HepG2 (cell line): ENCODE measurements at regions not wholly inside any gene's neighbourhood (a gene's known extent, or its start where the extent isn't known, plus 50 kb on each side); places are given as distances from the start of the nearest gene placed in this dataset.

Experiments used
- ATAC-seq: fragments of 200-7000 bp; cut with Tn5 transposase; 3 replicates; pipeline ENCODE4 v1.9.1; 2020; ENCODE audit warnings: mild to moderate bottlenecking, moderate library complexity
- BruUV-seq: library from RNA; stranded (reverse); fragments of 400-500 nt; replicated peaks from 2 replicates; lab custom pipeline; 2021; lab: Mats Ljungman, UMichigan
- CTCF ChIA-PET: fragments of 300-600 bp; formaldehyde crosslinking; extraction: SDS; loops from one replicate; lab custom pipeline; 2021; ENCODE audit warnings: low total read pairs, inconsistent platforms, low intra/inter-chr PET ratio; lab: Yijun Ruan, JAX
- POLR2A ChIA-PET: fragments of 350-600 bp; sonication (Branson Sonifier 250); formaldehyde crosslinking; loops from one replicate; lab custom pipeline; 2020; ENCODE audit warnings: antibody characterized with exemption, inconsistent platforms; lab: Yijun Ruan, JAX
- DNase-seq: peaks from one replicate; pipeline ENCODE4 v3.0.0-alpha.2; 2015; ENCODE audit warnings: low spot score
- FAIRE-seq: peaks from 3 replicates; lab custom pipeline; 2011; peaks lifted over from hg19 to GRCh38; lab: Jason Lieb, UNC
- H2AFZ ChIP-seq: one replicate; pipeline ENCODE4 v1.6.1; 2011; ENCODE audit warnings: low read length, inconsistent platforms
- H3K27ac ChIP-seq: fragments of 300-600 bp; 3 replicates; pipeline ENCODE4 v1.8.0; 2011; ENCODE audit warnings: mixed run types, mild to moderate bottlenecking, mixed read lengths, low read length, inconsistent platforms; ENCODE audit not compliant: insufficient read depth; ENCODE audit errors: extremely low read length
- H3K27me3 ChIP-seq, 2 experiments: fragments of 200-600 bp in 1 of 2; 2 replicates in 1 of 2; 3 replicates in 1 of 2; pipeline versions ENCODE4 v1.6.0 to v1.8.0; 2011; ENCODE audit warnings: low read length in 2 of 2, mild to moderate bottlenecking in 2 of 2, moderate library complexity in 2 of 2, inconsistent platforms in 1 of 2; ENCODE audit not compliant: insufficient read depth in 2 of 2, control insufficient read depth in 1 of 2
- H3K36me3 ChIP-seq, 2 experiments: fragments of 200-600 bp in 1 of 2; replicated peaks in 1 of 2; 2 replicates in 1 of 2; 3 replicates in 1 of 2; pipeline versions ENCODE4 v1.5.1 to v1.8.0; 2011; ENCODE audit warnings: low read length in 2 of 2, inconsistent platforms in 1 of 2; ENCODE audit not compliant: insufficient read depth in 2 of 2, control insufficient read depth in 1 of 2
- H3K4me1 ChIP-seq: 2 replicates; pipeline ENCODE4 v1.5.1; 2012; ENCODE audit warnings: low read length, inconsistent platforms; ENCODE audit not compliant: insufficient read depth
- H3K4me2 ChIP-seq: 2 replicates; pipeline ENCODE4 v1.6.0; 2011; ENCODE audit warnings: low read depth, low read length, inconsistent platforms
- H3K4me3 ChIP-seq, 3 experiments: fragments of 200-600 bp in 1 of 3; sonication (generic), shearing (Covaris generic) in 1 of 3; replicated peaks in 1 of 3; 2 replicates each; pipeline ENCODE4 v1.5.1; 2011 to 2016; ENCODE audit warnings: low read length in 3 of 3, inconsistent platforms in 2 of 3, low read depth in 2 of 3, mild to moderate bottlenecking in 2 of 3, control low read depth in 1 of 3, mixed read lengths in 1 of 3; ENCODE audit not compliant: insufficient read depth in 1 of 3
- H3K79me2 ChIP-seq: one replicate; pipeline ENCODE4 v1.6.1; 2011; ENCODE audit warnings: low read length, inconsistent platforms; ENCODE audit not compliant: insufficient read depth
- H3K9ac ChIP-seq: 2 replicates; pipeline ENCODE4 v1.6.0; 2011; ENCODE audit warnings: mild to moderate bottlenecking, low read depth, low read length, inconsistent platforms; ENCODE audit not compliant: insufficient read depth
- H3K9me3 ChIP-seq: 2 replicates; pipeline ENCODE4 v1.5.1; 2012; ENCODE audit warnings: mild to moderate bottlenecking, low read length
- H4K20me1 ChIP-seq: 2 replicates; pipeline ENCODE4 v1.6.0; 2011; ENCODE audit warnings: inconsistent platforms, mild to moderate bottlenecking, low read length, moderate library complexity; ENCODE audit not compliant: insufficient read depth
- ATF1 ChIP-seq: IDR thresholded peaks from 2 replicates; pipeline ENCODE4 v1.6.1; 2016; ENCODE audit warnings: mild to moderate bottlenecking, control low read depth
- CEBPB ChIP-seq: IDR thresholded peaks from 2 replicates; pipeline ENCODE4 v1.6.1; 2011; ENCODE audit warnings: low read depth, low read length, improper control_type of control experiment, borderline replicate concordance
- FOXA3 ChIP-seq: IDR thresholded peaks from 2 replicates; pipeline ENCODE4 v1.6.1; 2016; ENCODE audit warnings: missing genetic modification reagents, missing compliant biosample characterization
- WGBS: methylation state at CpG from one replicate; pipeline ENCODE4 v1.1.6; 2017; ENCODE audit warnings: low lambda C conversion rate; 5-methylcytosine and 5-hydroxymethylcytosine counted together
- in situ Hi-C: cut with HindIII; loops from 2 replicates; pipeline ENCODE4 v1.10.0; 2017; ENCODE audit warnings: low pct_unique_long_range_greater_than_20kb; ENCODE audit not compliant: extremely low pct_ligation_motif_present
- intact Hi-C: fragments of 100-400 bp; cut with micrococcal nuclease; formaldehyde crosslinking; loops from one replicate; pipeline ENCODE4 v1.10.0; 2022; ENCODE audit not compliant: unreplicated experiment
- TF ChIP-seq, protein P1 (sequence below): IDR thresholded peaks from 2 replicates; pipeline ENCODE4 v1.6.1; 2012; ENCODE audit warnings: low read depth, low read length, improper control_type of control experiment

DNA sequence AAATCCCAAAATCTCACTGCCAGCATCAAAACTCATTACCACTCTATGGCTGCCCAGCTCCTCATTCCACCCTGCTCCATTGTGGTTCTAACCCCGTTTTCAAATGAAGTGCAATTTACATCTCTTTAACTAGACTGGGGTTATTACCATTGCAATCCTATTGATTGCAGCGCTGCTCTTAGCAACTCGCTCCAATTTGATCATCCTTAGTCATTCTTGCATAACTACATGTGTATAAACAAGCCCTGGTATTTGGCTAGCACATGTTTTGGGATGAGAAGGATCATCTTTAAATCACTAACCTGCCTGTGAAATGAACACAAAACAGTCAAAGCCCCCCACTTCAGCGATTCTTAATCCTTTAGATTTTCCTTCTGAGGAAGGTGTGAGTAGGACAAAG lies 340.1 kb upstream of the PPARGC1A start:
- no peaks in the 10 kb centered on the region for H3K9me3 ChIP-seq
- H3K4me1 ChIP-seq: no peaks in the 10 kb centered on the region
- TF ChIP-seq FOXA3 (no peak), CEBPB (peak; percentile 2; the same call in 1 of the 2 replicates)
- TF ChIP-seq, all 625 proteins: peak for 1
- H3K4me3 ChIP-seq: no peak overlapping the region
- no peak for DNase-seq
- CTCF ChIA-PET: no interaction called here
- ATAC-seq: no peak
- FAIRE-seq: no peak
- WGBS: 18% methylated on average over 4 of the region's 4 CpGs
- no peak overlapping the region for H3K27ac ChIP-seq
- H4K20me1 ChIP-seq: no peaks in the 10 kb centered on the region
- H3K9ac ChIP-seq: no peak overlapping the region
- no peaks in the 10 kb centered on the region for H3K36me3 ChIP-seq
- no TSS peak for BruUV-seq
- no peak overlapping the region for H2AFZ ChIP-seq
- POLR2A ChIA-PET: no interaction called here
- intact Hi-C loops: no loop called here
- H3K27me3 ChIP-seq: no peaks in the 10 kb centered on the region; a peak in 1 of 5 replicates
- H3K4me2 ChIP-seq: no peak overlapping the region
- in situ Hi-C loops: no loop called here
- no peaks in the 10 kb centered on the region for H3K79me2 ChIP-seq

DNA sequence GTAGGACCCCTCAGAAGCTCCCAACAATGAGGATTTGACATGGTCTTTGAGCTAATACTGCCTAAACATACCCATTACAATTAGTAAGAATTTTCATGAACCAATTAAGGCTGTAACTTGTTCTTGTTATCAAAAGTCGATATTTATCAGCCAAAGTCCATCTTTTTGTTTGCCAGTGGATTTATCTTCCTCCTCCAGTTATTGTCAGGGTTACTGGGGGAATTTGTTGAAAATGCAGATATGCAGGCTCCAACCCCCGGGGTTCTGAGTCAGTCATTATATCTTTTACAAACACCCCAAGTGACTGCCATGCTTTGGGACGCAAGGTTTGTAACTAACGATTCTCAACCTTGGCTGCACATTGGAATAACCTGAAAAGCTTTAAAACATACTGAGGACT lies 338.8 kb upstream of the PPARGC1A start:
- no peak for TF ChIP-seq ATF1 (CRISPR knock-in tag)
- TF ChIP-seq, protein P1, sequence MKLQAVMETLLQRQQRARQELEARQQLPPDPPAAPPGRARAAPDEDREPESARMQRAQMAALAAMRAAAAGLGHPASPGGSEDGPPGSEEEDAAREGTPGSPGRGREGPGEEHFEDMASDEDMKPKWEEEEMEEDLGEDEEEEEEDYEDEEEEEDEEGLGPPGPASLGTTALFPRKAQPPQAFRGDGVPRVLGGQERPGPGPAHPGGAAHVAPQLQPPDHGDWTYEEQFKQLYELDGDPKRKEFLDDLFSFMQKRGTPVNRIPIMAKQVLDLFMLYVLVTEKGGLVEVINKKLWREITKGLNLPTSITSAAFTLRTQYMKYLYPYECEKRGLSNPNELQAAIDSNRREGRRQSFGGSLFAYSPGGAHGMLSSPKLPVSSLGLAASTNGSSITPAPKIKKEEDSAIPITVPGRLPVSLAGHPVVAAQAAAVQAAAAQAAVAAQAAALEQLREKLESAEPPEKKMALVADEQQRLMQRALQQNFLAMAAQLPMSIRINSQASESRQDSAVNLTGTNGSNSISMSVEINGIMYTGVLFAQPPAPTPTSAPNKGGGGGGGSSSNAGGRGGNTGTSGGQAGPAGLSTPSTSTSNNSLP: peak; percentile 56; the same call in 1 of the 2 replicates
- ChIA-PET CTCF (no interaction called here), POLR2A (no interaction called here)
- H4K20me1 ChIP-seq: no peaks in the 10 kb centered on the region
- no peaks in the 10 kb centered on the region for H3K4me1 ChIP-seq
- H3K36me3 ChIP-seq: no peaks in the 10 kb centered on the region
- DNase-seq (no peak), ATAC-seq (no peak), FAIRE-seq (no peak)
- H3K79me2 ChIP-seq: no peaks in the 10 kb centered on the region
- 1% methylated on average over 4 of the region's 4 CpGs for WGBS
- intact Hi-C loops (no loop called here), in situ Hi-C loops (no loop called here)
- no peak overlapping the region for H3K9ac ChIP-seq
- H3K4me3 ChIP-seq: no peak overlapping the region
- no peak overlapping the region for H3K4me2 ChIP-seq
- H2AFZ ChIP-seq: no peak overlapping the region
- no TSS peak for BruUV-seq
- H3K27me3 ChIP-seq: no peaks in the 10 kb centered on the region; a peak in 1 of 5 replicates
- no peak overlapping the region for H3K27ac ChIP-seq
- no peaks in the 10 kb centered on the region for H3K9me3 ChIP-seq
